Effector CD8-positive, alpha-beta T cell (primary cell): ENCODE measurements at regions not wholly inside any gene's neighbourhood (a gene's known extent, or its start where the extent isn't known, plus 50 kb on each side); places are given as distances from the start of the nearest gene placed in this dataset.

Experiments used
- DNase-seq: peaks from one replicate; lab custom pipeline; 2025; lab: John Stamatoyannopoulos, UW

- no peak for DNase-seq
Measured at GRCh38 chr11:15379483-15379882, 264.8 kb downstream of the INSC start.

DNA sequence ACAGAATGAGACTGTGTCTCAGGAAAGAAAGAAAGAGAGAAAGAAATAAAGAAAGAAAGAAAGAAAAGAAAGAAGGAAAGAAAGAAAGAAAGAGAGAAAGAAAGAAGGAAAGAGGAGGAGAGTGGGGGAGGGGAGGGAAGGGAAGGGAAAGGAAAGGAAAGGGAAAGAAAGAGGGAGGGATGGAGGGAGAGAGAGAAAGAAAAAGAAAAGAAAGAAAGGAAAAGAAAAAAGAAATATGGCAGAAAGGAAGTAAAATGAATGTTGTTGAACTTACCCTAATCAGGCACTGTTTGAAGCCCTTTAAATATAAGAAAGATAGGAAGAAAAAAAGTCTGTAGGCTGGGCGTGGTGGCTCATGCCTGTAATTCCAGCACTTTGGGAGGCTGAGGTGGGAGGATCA is 276.1 kb downstream of the INSC start:
- no peak for DNase-seq

GRCh38 chr11:15396778-15397177 is 282.1 kb downstream of the INSC start:
- no peak for DNase-seq

DNA sequence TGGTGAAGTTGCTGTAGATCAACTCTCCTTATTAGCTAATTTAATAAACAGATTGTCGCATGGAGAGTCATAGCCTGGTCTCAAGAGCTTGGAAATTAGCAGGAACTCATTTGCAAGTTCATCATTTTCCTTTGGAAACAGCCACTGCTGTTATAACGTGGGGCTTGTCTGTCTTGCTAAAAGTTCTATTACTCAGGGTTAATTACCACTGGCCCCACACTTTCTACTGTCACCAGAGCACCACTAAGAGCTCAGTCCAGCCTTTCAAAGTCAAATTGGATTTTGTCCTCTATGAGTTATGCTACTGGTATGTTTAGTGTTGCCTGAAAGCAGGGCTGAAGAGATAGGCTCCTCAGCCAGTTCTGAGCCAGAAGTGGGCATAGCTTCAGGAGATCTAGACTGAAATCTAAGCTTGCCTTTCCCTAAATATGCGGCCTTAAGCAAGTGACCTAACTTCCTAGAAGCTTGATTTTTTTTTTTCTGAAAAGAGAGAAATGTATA is 292.2 kb downstream of the INSC start:
- no peak for DNase-seq

- no peak for DNase-seq
Measured at GRCh38 chr11:15412054-15412453, 297.3 kb downstream of the INSC start.

DNA sequence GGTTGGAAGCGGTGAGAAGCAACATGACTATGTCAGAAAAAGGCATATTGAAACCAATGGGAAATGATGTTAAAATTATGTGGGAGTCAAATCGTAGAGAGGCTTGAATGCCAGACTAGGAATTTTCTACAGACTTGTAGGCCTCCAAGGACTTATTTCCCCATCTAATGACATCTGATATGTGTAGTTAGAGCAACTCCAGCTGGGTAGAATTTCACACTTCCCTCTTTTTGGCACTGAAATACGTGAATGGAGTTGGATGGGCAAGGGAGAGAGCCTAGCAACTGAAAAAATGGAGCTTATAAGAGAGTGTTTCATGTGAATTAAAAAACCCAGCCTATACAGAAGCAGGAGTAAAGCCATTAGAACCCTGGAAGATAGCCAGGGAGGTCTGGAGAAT is 304.2 kb downstream of the INSC start:
- DNase-seq: no peak

GRCh38 chr11:15419696-15420095 is 305.0 kb downstream of the INSC start:
- no peak for DNase-seq

GRCh38 chr11:15430381-15430780 is 315.7 kb downstream of the INSC start:
- DNase-seq: no peak

- no peak for DNase-seq
Measured at GRCh38 chr11:15434529-15434928, 319.8 kb downstream of the INSC start.

- no peak for DNase-seq
Measured at GRCh38 chr11:15446315-15446714, 331.6 kb downstream of the INSC start.

DNA sequence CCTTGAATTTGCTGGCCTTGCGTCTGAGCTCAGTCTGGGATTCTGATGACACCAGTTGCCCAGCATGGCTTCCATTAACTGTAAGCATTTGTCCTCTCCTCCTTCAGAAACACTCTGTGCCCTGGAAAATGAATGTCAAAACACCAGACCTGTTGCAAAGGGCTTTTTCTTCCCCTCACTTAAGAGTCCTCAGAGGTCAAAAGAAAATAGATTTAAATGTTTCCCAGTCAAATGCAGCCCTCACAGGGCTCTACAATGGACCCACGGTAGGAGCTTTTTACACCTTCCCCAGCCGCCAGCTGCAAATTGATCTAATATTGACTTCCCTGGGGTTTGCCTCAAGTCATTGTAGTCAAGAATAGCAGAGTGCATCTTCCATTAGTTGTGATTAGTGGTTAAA is 332.2 kb downstream of the INSC start:
- DNase-seq: no peak

GRCh38 chr11:15451713-15452112 is 337.0 kb downstream of the INSC start:
- DNase-seq: no peak

- DNase-seq: no peak
Measured at GRCh38 chr11:15453211-15453765, 338.6 kb downstream of the INSC start.

DNA sequence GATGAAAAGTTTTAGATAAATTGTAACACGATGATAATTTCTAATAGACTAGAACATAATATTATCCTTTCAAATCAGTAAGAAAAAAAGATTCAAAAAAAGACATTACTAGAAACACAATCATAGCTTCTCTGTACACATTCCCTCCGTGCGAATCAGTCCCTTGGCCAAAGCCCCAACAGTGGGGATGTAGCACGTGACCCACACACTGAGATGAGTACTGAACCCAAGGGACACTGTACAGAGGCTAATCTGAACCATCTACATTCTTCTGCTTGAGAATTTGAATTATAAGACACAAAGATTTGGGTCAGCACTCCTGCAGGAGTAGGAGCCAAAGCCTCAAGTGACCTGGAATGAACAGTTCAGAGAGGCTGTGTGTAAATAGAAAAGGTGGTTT is 353.7 kb downstream of the INSC start:
- no peak for DNase-seq

GRCh38 chr11:15471048-15471894 is 356.5 kb downstream of the INSC start:
- DNase-seq: no peak

DNA sequence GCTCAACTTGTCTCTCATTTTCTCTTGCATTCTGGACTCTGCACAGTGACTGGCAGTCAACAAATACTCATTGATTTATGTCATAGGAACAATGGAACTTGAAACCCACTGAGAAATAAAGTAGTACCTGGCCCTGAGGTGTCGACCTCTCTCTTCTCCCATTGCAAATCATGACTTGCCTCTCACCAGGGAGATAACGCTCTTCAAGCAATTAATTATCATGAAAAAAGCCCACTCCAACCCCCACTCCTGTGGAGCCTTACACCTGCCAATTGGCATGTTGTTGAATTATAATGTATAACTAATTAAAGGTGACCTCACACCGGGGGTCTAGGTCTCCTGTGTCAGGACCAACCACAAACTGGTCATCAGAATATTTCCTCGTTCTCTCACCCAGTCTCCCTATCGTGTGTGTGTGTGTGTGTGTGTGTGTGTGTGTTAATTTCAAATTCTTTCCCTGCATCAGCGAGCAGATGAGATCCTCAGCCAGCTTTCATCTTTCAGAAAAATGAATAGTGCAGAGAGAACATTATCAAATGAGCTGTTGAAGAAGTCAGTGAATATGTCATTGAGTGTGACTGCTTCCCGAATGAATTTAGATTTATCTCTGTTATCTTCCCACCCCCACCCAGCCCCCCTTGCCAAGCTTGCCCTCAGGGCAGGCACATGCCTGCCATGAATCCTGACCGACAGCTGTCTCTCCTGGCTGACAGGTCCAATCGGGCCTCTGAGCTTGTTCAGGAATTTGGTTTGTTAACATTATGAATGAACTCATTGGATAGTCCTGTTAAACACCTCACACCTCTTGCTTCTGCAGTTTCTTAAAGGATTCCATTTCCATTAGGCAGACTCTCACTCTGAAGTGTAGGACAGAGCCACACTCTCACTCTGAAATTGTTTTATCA is 357.4 kb downstream of the INSC start:
- no peak for DNase-seq

DNA sequence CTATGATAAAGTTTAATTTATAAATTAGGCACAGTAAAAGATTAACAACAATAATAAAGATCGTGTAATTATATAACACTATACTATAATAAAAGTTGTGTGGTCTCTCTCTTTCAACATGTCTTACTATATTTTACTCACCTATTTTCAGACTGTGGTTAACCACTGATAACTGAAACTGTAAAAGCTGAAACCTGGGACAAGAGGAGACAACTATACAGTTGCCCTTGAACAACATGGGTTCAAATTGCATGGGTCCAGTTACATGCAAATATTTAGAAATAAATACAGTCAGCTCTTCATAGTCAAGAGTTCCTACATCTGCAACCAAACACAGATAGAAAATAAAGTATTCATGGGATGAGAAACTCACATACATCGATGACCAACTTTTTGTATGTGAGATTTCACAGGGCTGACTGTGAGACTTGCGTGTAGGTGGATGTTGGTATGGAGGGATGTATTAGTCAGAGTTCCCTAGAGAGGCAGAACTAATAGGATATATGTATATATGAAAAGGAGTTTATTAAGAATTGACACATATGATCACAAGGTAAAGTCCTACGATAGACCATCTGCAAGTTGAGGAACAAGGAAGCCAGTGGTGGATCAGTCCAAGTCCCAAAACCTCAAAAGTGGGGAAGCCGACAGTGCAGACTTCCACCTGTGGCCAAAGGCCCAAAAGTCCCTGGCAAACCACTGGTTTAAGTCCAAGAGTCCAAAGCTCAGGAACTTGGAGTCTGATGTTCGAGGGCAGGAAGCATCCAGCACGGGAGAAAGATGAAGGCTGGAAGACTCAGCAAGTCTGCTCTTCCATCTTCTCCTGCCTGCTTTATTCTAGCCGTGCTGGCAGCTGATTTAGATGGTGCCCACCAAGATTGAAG is 359.5 kb downstream of the INSC start:
- DNase-seq: no peak

- no peak for DNase-seq
Measured at GRCh38 chr11:15476371-15476917, 361.7 kb downstream of the INSC start.

- DNase-seq: no peak
Measured at GRCh38 chr11:15481871-15482270, 367.1 kb downstream of the INSC start.

GRCh38 chr11:15483205-15483604 is 368.5 kb downstream of the INSC start:
- DNase-seq: no peak

- DNase-seq: no peak
Measured at GRCh38 chr11:15484398-15484797, 369.7 kb downstream of the INSC start.
